Breast epithelium (tissue), 3 donors: ENCODE measurements at regions not wholly inside any gene's neighbourhood (a gene's known extent, or its start where the extent isn't known, plus 50 kb on each side); places are given as distances from the start of the nearest gene placed in this dataset.

Experiments used
- POLR2A ChIP-seq: fragments of 450-650 bp; IDR thresholded peaks from one replicate; pipeline ENCODE4 v1.6.1; 2016; ENCODE audit warnings: antibody characterized with exemption, mild to moderate bottlenecking, moderate library complexity
- POLR2AphosphoS5 ChIP-seq, 3 donors: sonication (generic); formaldehyde crosslinking; IDR thresholded peaks; one replicate each; pipeline ENCODE4 v1.6.1; 2017; ENCODE audit warnings: antibody characterized with exemption in 3 of 3
- TF ChIP-seq, protein P1 (sequence below), 3 donors: fragments of 450-650 bp; IDR thresholded peaks; one replicate each; pipeline ENCODE4 v1.5.1; 2016 to 2017; ENCODE audit warnings: antibody characterized with exemption in 3 of 3, mild to moderate bottlenecking in 3 of 3, moderate library complexity in 3 of 3

DNA sequence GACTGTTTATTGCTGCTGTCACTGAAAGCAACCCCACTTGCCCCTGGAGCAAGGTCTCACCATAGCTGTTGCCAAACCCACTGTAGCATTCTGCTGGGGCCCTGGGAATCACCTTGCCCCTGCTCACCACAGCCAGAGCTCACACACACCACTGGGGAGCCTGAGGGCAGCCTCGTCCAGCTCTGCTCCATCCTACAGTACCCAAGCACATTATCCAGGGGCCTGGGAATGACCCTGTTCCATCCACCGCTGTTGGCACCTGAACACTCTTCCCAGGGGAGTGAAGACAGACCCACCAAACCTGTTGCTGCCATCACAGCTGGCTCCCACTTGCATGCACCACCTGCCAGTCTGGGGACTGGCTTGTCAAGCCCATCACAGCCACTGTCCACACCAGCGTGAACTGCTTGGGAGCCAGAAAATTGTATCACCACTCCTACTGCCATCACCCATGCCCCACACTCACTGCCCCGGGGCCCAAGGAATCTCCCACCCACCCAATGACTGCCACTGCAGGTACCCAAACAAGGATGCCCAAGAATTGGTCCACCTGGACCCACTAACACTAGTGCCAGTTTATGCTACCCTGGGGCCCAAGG, 811.3 kb downstream of the KLHL13 start:
- no peak for TF ChIP-seq POLR2AphosphoS5 (IDR thresholded peaks at IDR 0.05)
- TF ChIP-seq, protein P1, sequence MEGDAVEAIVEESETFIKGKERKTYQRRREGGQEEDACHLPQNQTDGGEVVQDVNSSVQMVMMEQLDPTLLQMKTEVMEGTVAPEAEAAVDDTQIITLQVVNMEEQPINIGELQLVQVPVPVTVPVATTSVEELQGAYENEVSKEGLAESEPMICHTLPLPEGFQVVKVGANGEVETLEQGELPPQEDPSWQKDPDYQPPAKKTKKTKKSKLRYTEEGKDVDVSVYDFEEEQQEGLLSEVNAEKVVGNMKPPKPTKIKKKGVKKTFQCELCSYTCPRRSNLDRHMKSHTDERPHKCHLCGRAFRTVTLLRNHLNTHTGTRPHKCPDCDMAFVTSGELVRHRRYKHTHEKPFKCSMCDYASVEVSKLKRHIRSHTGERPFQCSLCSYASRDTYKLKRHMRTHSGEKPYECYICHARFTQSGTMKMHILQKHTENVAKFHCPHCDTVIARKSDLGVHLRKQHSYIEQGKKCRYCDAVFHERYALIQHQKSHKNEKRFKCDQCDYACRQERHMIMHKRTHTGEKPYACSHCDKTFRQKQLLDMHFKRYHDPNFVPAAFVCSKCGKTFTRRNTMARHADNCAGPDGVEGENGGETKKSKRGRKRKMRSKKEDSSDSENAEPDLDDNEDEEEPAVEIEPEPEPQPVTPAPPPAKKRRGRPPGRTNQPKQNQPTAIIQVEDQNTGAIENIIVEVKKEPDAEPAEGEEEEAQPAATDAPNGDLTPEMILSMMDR (IDR thresholded peaks at IDR 0.05): no peak
- TF ChIP-seq POLR2A: no peak
